NOMO-1 treated with DMSO at 0.1 percent for 48 hours (cell line): ENCODE measurements at regions not wholly inside any gene's neighbourhood (a gene's known extent, or its start where the extent isn't known, plus 50 kb on each side); places are given as distances from the start of the nearest gene placed in this dataset.
"Not testable (repeated sequence)": the region's sequence is repeated elsewhere in the genome, so short reads cannot be mapped to it uniquely, and the experiment has no call there.

Experiments used
- DNase-seq: peaks from one replicate; lab custom pipeline; 2025; ENCODE audit not compliant: unreplicated experiment; lab: John Stamatoyannopoulos, UW

DNA sequence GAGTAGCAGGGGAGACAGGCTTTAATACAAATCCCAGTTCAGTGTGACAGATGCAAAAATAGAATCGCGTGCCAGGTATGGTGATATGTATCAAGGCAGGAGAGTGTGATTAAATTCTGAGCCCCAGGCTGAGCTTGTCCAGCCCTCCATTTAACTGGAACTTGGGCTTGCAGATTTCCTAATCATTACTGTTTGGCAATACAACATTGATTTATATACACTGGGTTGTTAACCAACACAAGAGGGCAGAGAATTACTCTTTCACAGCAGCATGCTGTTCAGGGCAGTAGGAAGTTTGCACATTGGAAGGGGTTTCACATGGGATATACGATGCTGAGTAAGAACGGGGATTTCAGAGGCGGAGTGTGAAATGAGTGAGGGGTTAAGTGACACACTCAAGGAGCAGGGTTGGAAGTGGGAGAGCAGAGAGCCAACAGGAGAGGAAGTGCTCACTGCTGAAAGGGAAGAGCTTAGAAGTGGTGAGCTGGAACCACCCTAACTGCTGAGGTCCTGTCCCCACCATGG, 70.8 kb upstream of the ATXN1 start:
- DNase-seq: peak; percentile 75

GRCh38 chr6:16831136-16831535, 69.9 kb upstream of the ATXN1 start:
- no peak for DNase-seq

DNA sequence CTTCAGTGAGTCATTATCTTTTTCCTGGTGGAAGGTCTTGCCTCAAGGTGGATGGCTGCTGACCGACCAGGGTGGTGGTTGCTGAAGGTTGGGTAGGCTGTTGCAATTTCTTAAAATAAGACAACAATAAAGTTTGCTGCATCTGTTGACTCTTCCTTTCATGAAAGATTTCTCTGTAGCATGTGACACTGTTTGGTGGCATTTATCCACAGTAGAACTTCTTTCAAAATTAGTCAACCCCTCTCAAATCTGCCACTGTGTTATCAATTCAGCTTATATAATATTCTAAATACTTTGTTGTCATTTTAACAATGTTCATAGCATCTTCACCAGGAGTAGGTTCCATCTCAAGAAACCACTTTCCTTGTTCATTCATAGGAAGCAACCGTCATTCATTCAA, 66.8 kb upstream of the ATXN1 start:
- DNase-seq: no peak

DNA sequence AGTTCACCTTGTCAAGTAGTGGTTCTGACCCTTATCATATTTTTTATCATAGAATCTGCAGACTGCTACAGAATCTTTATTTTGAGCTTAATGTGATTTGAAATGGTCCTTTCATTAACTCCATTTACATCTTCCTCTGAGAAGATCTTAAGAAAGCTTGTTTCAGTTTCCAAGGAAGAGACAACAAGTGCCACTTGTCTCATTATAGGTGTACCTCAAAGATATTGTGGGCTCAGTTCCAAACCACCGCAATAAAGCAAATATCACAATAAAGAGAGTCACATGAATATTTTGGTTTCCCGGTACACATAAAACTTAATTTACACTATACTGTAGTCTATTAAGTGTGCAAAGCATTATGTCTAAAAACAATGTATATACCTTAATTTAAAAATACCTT, 66.4 kb upstream of the ATXN1 start:
- no peak for DNase-seq

DNA sequence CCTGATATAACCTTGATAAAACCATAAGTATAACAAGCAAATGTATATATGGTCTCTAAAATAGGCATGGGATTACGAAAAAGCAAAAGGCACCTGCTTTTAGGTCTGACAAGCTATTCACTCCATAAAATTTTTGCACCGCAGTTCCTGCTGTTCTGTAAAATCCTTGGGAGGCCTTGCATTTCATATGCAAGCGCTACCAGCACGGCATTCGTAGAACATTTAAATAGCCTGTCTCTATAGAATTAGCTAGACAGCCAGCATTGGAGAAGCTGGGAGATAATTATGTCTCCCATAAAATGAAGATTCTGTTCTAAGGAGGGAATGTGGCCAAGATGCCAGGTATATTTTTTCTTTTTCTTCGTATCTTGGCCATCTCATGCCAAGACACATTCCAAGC, 64.5 kb upstream of the ATXN1 start:
- no peak for DNase-seq

DNA sequence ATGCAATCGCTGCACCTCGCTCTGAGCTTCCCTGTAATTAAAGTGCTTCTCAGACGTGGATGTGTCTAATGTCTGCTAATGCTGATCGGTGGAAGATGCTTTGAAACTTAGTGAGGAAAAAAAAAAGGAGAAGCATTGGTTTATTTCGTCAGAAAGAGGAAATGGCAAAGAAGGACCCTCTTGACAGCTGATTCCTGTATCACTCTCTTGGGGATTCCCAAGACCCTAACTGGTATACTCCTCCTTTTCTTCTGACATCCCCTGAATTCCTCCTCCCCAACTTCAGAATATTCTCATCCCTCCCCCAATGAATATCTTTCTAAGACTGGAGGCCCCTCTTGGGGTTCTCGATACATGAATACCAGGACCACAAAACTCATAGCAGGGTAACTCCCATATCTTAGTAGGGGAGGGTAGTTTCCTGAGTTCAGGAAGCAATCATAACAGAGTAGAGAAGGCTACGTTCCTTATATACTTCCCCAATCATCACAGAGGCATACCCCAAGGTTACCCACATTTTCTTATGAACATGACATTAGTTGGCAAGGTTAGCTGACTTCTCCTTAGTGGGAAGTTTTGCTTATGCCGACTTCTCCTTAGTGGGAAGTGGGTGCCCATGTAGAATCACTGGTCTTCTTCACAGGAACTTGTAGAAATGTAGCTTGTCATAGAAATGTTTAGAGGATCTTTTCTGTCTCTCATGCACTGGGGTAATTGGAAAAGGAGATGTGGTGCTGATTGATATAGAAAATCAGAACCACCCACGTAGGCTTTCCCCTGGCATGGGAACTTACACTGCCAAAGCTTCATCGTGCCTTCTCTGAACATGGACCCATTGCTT, 63.8 kb upstream of the ATXN1 start:
- peak; percentile 69 for DNase-seq

DNA sequence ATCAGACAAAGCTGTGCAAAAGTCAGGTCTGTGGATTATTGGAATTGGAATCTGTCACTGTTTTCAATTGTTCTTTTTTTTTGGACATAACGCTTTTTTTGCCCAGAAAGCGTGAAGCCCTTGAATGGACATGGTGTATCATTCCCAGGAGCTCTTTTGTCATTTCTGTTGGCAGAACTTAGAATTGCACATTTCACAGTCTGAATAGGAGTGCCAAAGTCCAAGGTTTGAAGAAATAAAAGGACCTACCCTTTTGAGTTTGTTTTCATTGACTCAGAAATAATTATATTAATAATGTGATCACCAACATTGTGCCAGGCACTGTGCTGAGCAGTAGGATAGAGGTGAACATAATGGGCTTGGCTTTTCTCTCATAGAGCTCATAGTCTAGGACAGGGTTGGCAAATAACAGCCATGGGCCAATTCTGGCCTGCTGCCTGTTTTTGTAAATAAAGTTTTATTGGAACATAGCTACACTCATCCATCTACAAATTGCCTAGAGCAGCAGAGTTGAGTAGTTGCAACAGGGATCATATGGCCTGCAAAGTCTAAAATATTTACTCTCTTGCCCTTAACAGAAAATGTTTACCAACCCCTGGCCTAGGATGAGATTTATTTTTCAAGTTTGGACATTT, 62.6 kb upstream of the ATXN1 start:
- no peak for DNase-seq

DNA sequence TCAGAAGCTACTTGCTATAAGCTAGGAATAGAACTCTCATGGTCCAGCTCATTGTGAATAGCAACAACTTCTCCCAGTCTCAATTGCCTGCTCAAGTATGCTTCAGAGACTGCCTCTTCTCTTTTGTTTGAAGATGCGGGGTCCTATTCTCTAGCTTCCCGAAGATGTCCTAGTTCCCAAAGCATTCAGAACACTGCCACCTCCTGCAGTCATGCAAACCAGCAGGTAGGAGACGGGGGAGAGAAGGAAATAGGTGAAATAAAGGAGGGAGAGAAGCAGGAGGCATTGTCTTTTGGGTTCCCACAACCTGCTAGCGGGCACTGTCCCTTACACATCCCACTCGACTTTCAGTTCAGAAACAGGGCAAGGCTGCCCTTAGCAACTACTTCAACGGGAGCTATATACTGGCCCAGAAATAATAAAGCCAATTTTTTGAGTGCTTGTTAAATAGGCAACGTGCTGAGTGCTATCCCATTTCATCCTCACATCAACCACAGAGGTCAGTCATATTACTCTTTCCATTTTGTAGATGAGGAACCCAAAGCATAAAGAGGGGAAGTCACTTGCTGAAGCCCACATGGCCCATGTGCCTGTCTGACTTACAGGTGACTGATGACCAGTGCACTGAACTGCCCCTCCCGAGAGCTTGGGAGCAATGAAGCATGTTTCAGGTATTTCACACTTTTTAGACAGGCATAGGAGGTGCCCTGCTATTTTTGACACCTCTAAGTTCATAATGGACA, 61.9 kb upstream of the ATXN1 start:
- peak; percentile 11 for DNase-seq

DNA sequence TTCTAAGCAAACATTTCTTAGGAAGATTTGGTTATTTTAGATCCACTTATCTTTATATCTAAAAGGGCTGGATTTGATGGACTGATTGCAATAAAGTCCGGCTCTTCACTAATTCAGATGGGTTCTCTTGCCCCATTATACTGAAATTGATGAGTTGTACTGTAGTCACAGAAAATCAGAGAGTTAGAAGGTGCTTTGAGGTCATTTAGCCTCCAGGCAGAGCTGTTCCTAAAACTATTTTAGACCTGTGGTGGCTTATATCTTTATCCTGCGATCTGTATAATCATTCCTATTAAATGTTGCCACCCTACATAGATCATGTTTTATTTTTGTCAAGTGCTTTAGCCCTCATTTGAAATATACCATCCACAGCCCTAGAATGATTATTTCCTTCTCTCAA, 61.3 kb upstream of the ATXN1 start:
- no peak for DNase-seq

- no peak for DNase-seq
These were observed 60.6 kb upstream of the ATXN1 start for GRCh38 chr6:16821834-16822264.

- not testable (repeated sequence) for DNase-seq
These were observed 59.0 kb upstream of the ATXN1 start for GRCh38 chr6:16820262-16820661.

- DNase-seq: no peak
These were observed 58.5 kb upstream of the ATXN1 start for GRCh38 chr6:16819752-16820151.

- no peak for DNase-seq
These were observed 57.8 kb upstream of the ATXN1 start for GRCh38 chr6:16818992-16819626.

DNA sequence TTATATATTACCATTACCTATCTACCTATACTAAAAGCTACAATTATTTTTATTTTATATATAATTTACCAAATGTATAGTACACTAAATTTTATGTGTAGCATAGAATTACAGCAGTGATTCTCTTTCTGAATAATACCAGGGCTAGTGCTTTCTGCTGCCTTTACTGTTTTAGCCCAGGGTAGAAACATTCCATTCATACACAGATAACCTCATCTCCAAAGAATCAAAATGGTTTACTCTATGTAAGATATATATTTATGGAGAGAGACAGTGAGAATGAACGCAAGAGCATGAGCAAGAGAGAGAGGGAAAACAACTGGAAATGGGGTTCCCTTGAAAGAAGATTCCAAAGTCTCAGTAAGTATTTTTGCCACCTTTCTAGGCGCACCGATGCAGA, 56.3 kb upstream of the ATXN1 start:
- no peak for DNase-seq

DNA sequence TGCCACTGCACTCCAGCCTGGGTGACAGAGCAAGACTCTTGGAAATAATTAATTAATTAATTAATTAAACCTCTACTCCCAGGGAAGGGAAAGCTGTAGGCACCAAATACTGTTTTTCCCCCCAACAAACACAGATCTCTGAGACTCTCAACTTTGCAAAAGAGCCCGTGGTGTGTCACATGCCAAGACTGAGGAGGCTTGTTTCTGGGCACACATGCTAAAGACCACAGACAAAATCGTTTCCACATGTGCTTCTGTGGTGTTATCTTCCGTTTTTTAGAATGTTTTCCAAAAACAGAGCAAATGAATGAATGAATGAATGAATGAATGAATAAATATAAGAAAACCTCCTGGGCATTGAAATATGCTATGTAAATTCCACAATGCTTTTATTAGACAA, 55.6 kb upstream of the ATXN1 start:
- DNase-seq: no peak

GRCh38 chr6:16812993-16813392, 51.7 kb upstream of the ATXN1 start:
- DNase-seq: no peak

GRCh38 chr6:16811277-16811979, 50.2 kb upstream of the ATXN1 start:
- DNase-seq: no peak
